ENCODE measurements at regions not wholly inside any gene's neighbourhood (a gene's known extent, or its start where the extent isn't known, plus 50 kb on each side); places are given as distances from the start of the nearest gene placed in this dataset.

- no peaks in the 10 kb centered on the region for H3K79me2 ChIP-seq (ENCODE audit: control insufficient read depth, low read length)
- H3K27ac ChIP-seq (ENCODE audit: low read depth, low read length), result no peak overlapping the region
- H3K9me2 ChIP-seq (replicated peaks; ENCODE audit: control insufficient read depth, low read length), result no peaks in the 10 kb centered on the region
- H3K27me3 ChIP-seq (ENCODE audit: control insufficient read depth, low read length), result no peaks in the 10 kb centered on the region
- H3K4me2 ChIP-seq (ENCODE audit: low read length), result no peak overlapping the region
- H3F3A ChIP-seq (ENCODE audit: control insufficient read depth, insufficient read depth), result no peaks in the 10 kb centered on the region
- no peak for TF ChIP-seq EZH2phosphoT487 (IDR thresholded peaks at IDR 0.05; ENCODE audit: borderline replicate concordance, low read length)
- TF ChIP-seq CTCF (IDR thresholded peaks at IDR 0.05; ENCODE audit: low read depth, low read length, poor library complexity, severe bottlenecking), result no peak
- no peaks in the 10 kb centered on the region for H3K9me3 ChIP-seq (ENCODE audit: control insufficient read depth, insufficient read depth, low read length)
- H3K36me3 ChIP-seq (ENCODE audit: control insufficient read depth, low read length), result no peaks in the 10 kb centered on the region
- H3K4me3 ChIP-seq (ENCODE audit: low read length), result no peak overlapping the region
- no peaks in the 10 kb centered on the region for H4K20me1 ChIP-seq (ENCODE audit: control insufficient read depth, insufficient read depth, low read depth, low read length)
- no peaks in the 10 kb centered on the region for H3K4me1 ChIP-seq (ENCODE audit: control insufficient read depth, low read length)
These were observed 166.2 kb upstream of the VEPH1 start for GRCh38 chr3:157669416-157669815.

GRCh38 chr3:157667493-157667892, 164.3 kb upstream of the VEPH1 start:
- H3K27me3 ChIP-seq (ENCODE audit: control insufficient read depth, low read length), result no peaks in the 10 kb centered on the region
- no peak overlapping the region for H3K4me3 ChIP-seq (ENCODE audit: low read length)
- no peaks in the 10 kb centered on the region for H3K4me1 ChIP-seq (ENCODE audit: control insufficient read depth, low read length)
- no peaks in the 10 kb centered on the region for H3K9me3 ChIP-seq (ENCODE audit: control insufficient read depth, insufficient read depth, low read length)
- H4K20me1 ChIP-seq (ENCODE audit: control insufficient read depth, insufficient read depth, low read depth, low read length), result no peaks in the 10 kb centered on the region
- H3K36me3 ChIP-seq (ENCODE audit: control insufficient read depth, low read length), result no peaks in the 10 kb centered on the region
- no peaks in the 10 kb centered on the region for H3K79me2 ChIP-seq (ENCODE audit: control insufficient read depth, low read length)
- H3K27ac ChIP-seq (ENCODE audit: low read depth, low read length), result no peak overlapping the region
- H3F3A ChIP-seq (ENCODE audit: control insufficient read depth, insufficient read depth), result no peaks in the 10 kb centered on the region
- H3K9me2 ChIP-seq (replicated peaks; ENCODE audit: control insufficient read depth, low read length), result no peaks in the 10 kb centered on the region
- H3K4me2 ChIP-seq (ENCODE audit: low read length), result no peak overlapping the region
- TF ChIP-seq CTCF (IDR thresholded peaks at IDR 0.05; ENCODE audit: low read depth, low read length, poor library complexity, severe bottlenecking), result no peak
- TF ChIP-seq EZH2phosphoT487 (IDR thresholded peaks at IDR 0.05; ENCODE audit: borderline replicate concordance, low read length), result no peak

- TF ChIP-seq CTCF (IDR thresholded peaks at IDR 0.05; ENCODE audit: low read depth, low read length, poor library complexity, severe bottlenecking), result no peak
- TF ChIP-seq EZH2phosphoT487 (IDR thresholded peaks at IDR 0.05; ENCODE audit: borderline replicate concordance, low read length), result no peak
These were observed 159.0 kb upstream of the VEPH1 start for GRCh38 chr3:157662171-157662570.

GRCh38 chr3:157660847-157661246, 157.6 kb upstream of the VEPH1 start:
- Histone ChIP-seq H3F3A (ENCODE audit: control insufficient read depth, insufficient read depth) (no peaks in the 10 kb centered on the region), H3K27me3 (ENCODE audit: control insufficient read depth, low read length) (no peaks in the 10 kb centered on the region), H3K4me3 (ENCODE audit: low read length) (no peak overlapping the region), H3K4me1 (ENCODE audit: control insufficient read depth, low read length) (no peaks in the 10 kb centered on the region), H3K9me2 (replicated peaks; ENCODE audit: control insufficient read depth, low read length) (no peaks in the 10 kb centered on the region), H4K20me1 (ENCODE audit: control insufficient read depth, insufficient read depth, low read depth, low read length) (no peaks in the 10 kb centered on the region), H3K4me2 (ENCODE audit: low read length) (no peak overlapping the region), H3K27ac (ENCODE audit: low read depth, low read length) (no peak overlapping the region), H3K9me3 (ENCODE audit: control insufficient read depth, insufficient read depth, low read length) (no peaks in the 10 kb centered on the region), H3K36me3 (ENCODE audit: control insufficient read depth, low read length) (no peaks in the 10 kb centered on the region), H3K79me2 (ENCODE audit: control insufficient read depth, low read length) (no peaks in the 10 kb centered on the region)
- TF ChIP-seq EZH2phosphoT487 (IDR thresholded peaks at IDR 0.05; ENCODE audit: borderline replicate concordance, low read length), result no peak

More at GRCh38 chr3:157662171-157662570, 159.0 kb upstream of the VEPH1 start:
- H3K79me2 ChIP-seq (ENCODE audit: control insufficient read depth, low read length), result no peaks in the 10 kb centered on the region
- H3K4me3 ChIP-seq (ENCODE audit: low read length), result no peak overlapping the region
- H4K20me1 ChIP-seq (ENCODE audit: control insufficient read depth, insufficient read depth, low read depth, low read length), result no peaks in the 10 kb centered on the region
- no peak overlapping the region for H3K4me2 ChIP-seq (ENCODE audit: low read length)
- no peaks in the 10 kb centered on the region for H3K9me2 ChIP-seq (replicated peaks; ENCODE audit: control insufficient read depth, low read length)
- H3K27me3 ChIP-seq (ENCODE audit: control insufficient read depth, low read length), result no peaks in the 10 kb centered on the region
- H3K9me3 ChIP-seq (ENCODE audit: control insufficient read depth, insufficient read depth, low read length), result no peaks in the 10 kb centered on the region
- H3F3A ChIP-seq (ENCODE audit: control insufficient read depth, insufficient read depth), result no peaks in the 10 kb centered on the region
- H3K27ac ChIP-seq (ENCODE audit: low read depth, low read length), result no peak overlapping the region
- no peaks in the 10 kb centered on the region for H3K36me3 ChIP-seq (ENCODE audit: control insufficient read depth, low read length)
- no peaks in the 10 kb centered on the region for H3K4me1 ChIP-seq (ENCODE audit: control insufficient read depth, low read length)
